ENCODE measurements at regions not wholly inside any gene's neighbourhood (a gene's known extent, or its start where the extent isn't known, plus 50 kb on each side); places are given as distances from the start of the nearest gene placed in this dataset.

DNA sequence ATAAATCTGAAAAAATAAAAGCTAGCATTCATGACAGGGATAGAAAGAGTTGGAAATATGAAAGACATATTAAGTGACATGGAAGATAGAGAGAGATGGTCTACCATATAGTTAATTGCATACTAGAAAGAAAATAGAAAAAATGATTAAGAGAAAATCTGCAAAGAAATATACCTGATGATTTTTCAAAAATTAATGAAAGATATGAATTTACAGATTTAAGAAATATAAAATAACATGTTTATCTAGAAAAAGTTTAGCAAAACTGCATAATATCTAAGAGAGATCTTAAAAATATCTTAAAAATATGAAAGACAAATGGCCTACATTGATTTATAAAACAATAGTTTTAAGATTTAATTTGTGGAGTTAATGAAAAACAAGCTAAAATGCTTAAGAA lies 219.1 kb upstream of the RPS23 start:
- H3K9me3 ChIP-seq (ENCODE audit: control insufficient read depth, insufficient read depth, low read length): no peaks in the 10 kb centered on the region
- H3K27me3 ChIP-seq (ENCODE audit: control insufficient read depth, insufficient read depth, low read length): no peaks in the 10 kb centered on the region
- no peak overlapping the region for H3K4me3 ChIP-seq (ENCODE audit: low read depth, low read length)
- H3K9ac ChIP-seq (ENCODE audit: low read depth, low read length): no peak overlapping the region
- H3K36me3 ChIP-seq (ENCODE audit: control insufficient read depth, insufficient read depth, low read length): no peaks in the 10 kb centered on the region
- no peak overlapping the region for H3K27ac ChIP-seq (ENCODE audit: low read depth, low read length)
- H3K4me1 ChIP-seq (ENCODE audit: control insufficient read depth, insufficient read depth, low read length): no peaks in the 10 kb centered on the region

GRCh38 chr5:82494942-82495341 lies 216.8 kb upstream of the RPS23 start:
- Histone ChIP-seq H3K9ac (ENCODE audit: low read depth, low read length) (no peak overlapping the region), H3K27me3 (ENCODE audit: control insufficient read depth, insufficient read depth, low read length) (no peaks in the 10 kb centered on the region), H3K36me3 (ENCODE audit: control insufficient read depth, insufficient read depth, low read length) (no peaks in the 10 kb centered on the region), H3K27ac (ENCODE audit: low read depth, low read length) (no peak overlapping the region), H3K4me3 (ENCODE audit: low read depth, low read length) (no peak overlapping the region), H3K4me1 (ENCODE audit: control insufficient read depth, insufficient read depth, low read length) (no peaks in the 10 kb centered on the region), H3K9me3 (ENCODE audit: control insufficient read depth, insufficient read depth, low read length) (no peaks in the 10 kb centered on the region)

- no peak overlapping the region for H3K27ac ChIP-seq (ENCODE audit: low read depth, low read length)
- no peak overlapping the region for H3K9ac ChIP-seq (ENCODE audit: low read depth, low read length)
- H3K27me3 ChIP-seq (ENCODE audit: control insufficient read depth, insufficient read depth, low read length): no peaks in the 10 kb centered on the region
- H3K4me3 ChIP-seq (ENCODE audit: low read depth, low read length): no peak overlapping the region
- no peaks in the 10 kb centered on the region for H3K36me3 ChIP-seq (ENCODE audit: control insufficient read depth, insufficient read depth, low read length)
- no peaks in the 10 kb centered on the region for H3K4me1 ChIP-seq (ENCODE audit: control insufficient read depth, insufficient read depth, low read length)
- no peaks in the 10 kb centered on the region for H3K9me3 ChIP-seq (ENCODE audit: control insufficient read depth, insufficient read depth, low read length)
Measured at GRCh38 chr5:82493221-82493620, 215.1 kb upstream of the RPS23 start.

- Histone ChIP-seq H3K36me3 (ENCODE audit: control insufficient read depth, insufficient read depth, low read length) (no peaks in the 10 kb centered on the region), H3K27ac (ENCODE audit: low read depth, low read length) (no peak overlapping the region), H3K4me1 (ENCODE audit: control insufficient read depth, insufficient read depth, low read length) (no peaks in the 10 kb centered on the region), H3K9ac (ENCODE audit: low read depth, low read length) (no peak overlapping the region), H3K9me3 (ENCODE audit: control insufficient read depth, insufficient read depth, low read length) (no peaks in the 10 kb centered on the region), H3K27me3 (ENCODE audit: control insufficient read depth, insufficient read depth, low read length) (no peaks in the 10 kb centered on the region), H3K4me3 (ENCODE audit: low read depth, low read length) (no peak overlapping the region)
Measured at GRCh38 chr5:82491397-82491796, 213.2 kb upstream of the RPS23 start.

GRCh38 chr5:82489683-82490082 lies 211.5 kb upstream of the RPS23 start:
- Histone ChIP-seq H3K27ac (ENCODE audit: low read depth, low read length) (no peak overlapping the region), H3K4me3 (ENCODE audit: low read depth, low read length) (no peak overlapping the region), H3K9ac (ENCODE audit: low read depth, low read length) (no peak overlapping the region), H3K36me3 (ENCODE audit: control insufficient read depth, insufficient read depth, low read length) (no peaks in the 10 kb centered on the region), H3K27me3 (ENCODE audit: control insufficient read depth, insufficient read depth, low read length) (no peaks in the 10 kb centered on the region), H3K9me3 (ENCODE audit: control insufficient read depth, insufficient read depth, low read length) (no peaks in the 10 kb centered on the region), H3K4me1 (ENCODE audit: control insufficient read depth, insufficient read depth, low read length) (no peaks in the 10 kb centered on the region)

DNA sequence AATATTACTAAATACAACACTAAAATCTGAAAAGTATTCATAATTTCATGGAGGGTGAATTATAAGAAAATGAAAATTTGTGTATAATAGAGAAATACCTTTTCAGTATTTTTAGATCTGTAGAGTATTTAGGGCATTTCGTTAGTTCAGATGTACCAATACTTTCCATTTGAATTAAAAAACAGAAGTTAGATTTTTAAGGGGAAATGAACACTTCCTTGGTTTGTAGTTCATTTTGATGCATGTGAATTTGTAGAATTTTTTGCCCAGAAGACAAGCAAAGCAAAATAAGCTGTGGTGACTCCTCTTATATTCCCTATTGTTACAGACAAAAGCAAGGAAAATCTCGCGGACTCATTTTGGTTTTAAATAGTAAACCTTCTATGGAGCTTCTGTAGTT lies 209.0 kb upstream of the RPS23 start:
- H3K4me1 ChIP-seq (ENCODE audit: control insufficient read depth, insufficient read depth, low read length): no peaks in the 10 kb centered on the region
- H3K27ac ChIP-seq (ENCODE audit: low read depth, low read length): no peak overlapping the region
- H3K9me3 ChIP-seq (ENCODE audit: control insufficient read depth, insufficient read depth, low read length): no peaks in the 10 kb centered on the region
- H3K9ac ChIP-seq (ENCODE audit: low read depth, low read length): no peak overlapping the region
- H3K27me3 ChIP-seq (ENCODE audit: control insufficient read depth, insufficient read depth, low read length): no peaks in the 10 kb centered on the region
- no peak overlapping the region for H3K4me3 ChIP-seq (ENCODE audit: low read depth, low read length)
- no peaks in the 10 kb centered on the region for H3K36me3 ChIP-seq (ENCODE audit: control insufficient read depth, insufficient read depth, low read length)

DNA sequence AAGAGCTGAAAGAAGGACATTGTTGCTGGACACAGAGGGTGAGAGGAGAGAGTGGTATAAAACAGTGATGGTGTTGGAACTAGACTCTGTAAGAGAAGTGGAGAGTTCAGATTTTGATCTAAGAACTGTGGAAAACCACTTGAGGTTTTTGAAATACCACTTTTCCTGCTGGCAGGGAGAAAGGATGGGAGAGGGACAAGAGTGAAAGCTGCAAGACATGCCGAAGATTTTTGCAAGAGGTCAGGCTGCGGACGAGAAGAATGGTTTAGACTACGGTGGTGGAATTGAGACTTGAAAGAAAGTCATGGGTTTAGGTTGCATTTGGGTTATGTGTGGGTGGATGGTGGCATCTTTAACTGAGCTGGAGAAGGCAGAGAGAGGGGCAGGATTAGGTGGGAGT lies 202.2 kb upstream of the RPS23 start:
- no peaks in the 10 kb centered on the region for H3K4me1 ChIP-seq (ENCODE audit: control insufficient read depth, insufficient read depth, low read length)
- H3K27ac ChIP-seq (ENCODE audit: low read depth, low read length): no peak overlapping the region
- H3K9ac ChIP-seq (ENCODE audit: low read depth, low read length): no peak overlapping the region
- H3K27me3 ChIP-seq (ENCODE audit: control insufficient read depth, insufficient read depth, low read length): no peaks in the 10 kb centered on the region
- no peak overlapping the region for H3K4me3 ChIP-seq (ENCODE audit: low read depth, low read length)
- H3K36me3 ChIP-seq (ENCODE audit: control insufficient read depth, insufficient read depth, low read length): no peaks in the 10 kb centered on the region
- H3K9me3 ChIP-seq (ENCODE audit: control insufficient read depth, insufficient read depth, low read length): no peaks in the 10 kb centered on the region

- no peaks in the 10 kb centered on the region for H3K36me3 ChIP-seq (ENCODE audit: control insufficient read depth, insufficient read depth, low read length)
- H3K9ac ChIP-seq (ENCODE audit: low read depth, low read length): no peak overlapping the region
- H3K4me1 ChIP-seq (ENCODE audit: control insufficient read depth, insufficient read depth, low read length): no peaks in the 10 kb centered on the region
- no peak overlapping the region for H3K4me3 ChIP-seq (ENCODE audit: low read depth, low read length)
- no peaks in the 10 kb centered on the region for H3K27me3 ChIP-seq (ENCODE audit: control insufficient read depth, insufficient read depth, low read length)
- no peaks in the 10 kb centered on the region for H3K9me3 ChIP-seq (ENCODE audit: control insufficient read depth, insufficient read depth, low read length)
- no peak overlapping the region for H3K27ac ChIP-seq (ENCODE audit: low read depth, low read length)
Measured at GRCh38 chr5:82476155-82476554, 198.0 kb upstream of the RPS23 start.

DNA sequence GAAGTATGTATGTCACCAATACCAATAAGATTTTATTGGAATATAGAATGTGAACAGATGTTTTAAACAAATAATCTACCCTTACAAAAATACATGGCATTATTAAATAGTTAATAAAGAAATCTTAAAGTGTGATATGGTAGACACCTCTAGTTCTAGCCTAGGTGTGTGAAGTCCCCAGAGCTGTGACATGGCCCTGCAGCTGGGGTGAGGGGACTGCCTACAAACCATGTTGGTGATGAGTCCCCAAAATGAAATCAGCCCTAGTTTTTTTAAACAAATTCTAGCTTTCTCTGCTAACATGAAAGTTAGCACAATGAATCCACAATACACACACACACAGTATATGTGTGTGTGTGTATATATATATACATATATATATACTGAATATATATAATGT lies 195.1 kb upstream of the RPS23 start:
- Histone ChIP-seq H3K36me3 (ENCODE audit: control insufficient read depth, insufficient read depth, low read length) (no peaks in the 10 kb centered on the region), H3K9me3 (ENCODE audit: control insufficient read depth, insufficient read depth, low read length) (no peaks in the 10 kb centered on the region), H3K9ac (ENCODE audit: low read depth, low read length) (no peak overlapping the region), H3K4me1 (ENCODE audit: control insufficient read depth, insufficient read depth, low read length) (no peaks in the 10 kb centered on the region), H3K27me3 (ENCODE audit: control insufficient read depth, insufficient read depth, low read length) (no peaks in the 10 kb centered on the region), H3K27ac (ENCODE audit: low read depth, low read length) (no peak overlapping the region), H3K4me3 (ENCODE audit: low read depth, low read length) (no peak overlapping the region)

- H3K9me3 ChIP-seq (ENCODE audit: control insufficient read depth, insufficient read depth, low read length): no peaks in the 10 kb centered on the region
- no peaks in the 10 kb centered on the region for H3K36me3 ChIP-seq (ENCODE audit: control insufficient read depth, insufficient read depth, low read length)
- no peaks in the 10 kb centered on the region for H3K4me1 ChIP-seq (ENCODE audit: control insufficient read depth, insufficient read depth, low read length)
- no peak overlapping the region for H3K9ac ChIP-seq (ENCODE audit: low read depth, low read length)
- H3K27ac ChIP-seq (ENCODE audit: low read depth, low read length): no peak overlapping the region
- H3K27me3 ChIP-seq (ENCODE audit: control insufficient read depth, insufficient read depth, low read length): no peaks in the 10 kb centered on the region
- H3K4me3 ChIP-seq (ENCODE audit: low read depth, low read length): no peak overlapping the region
Measured at GRCh38 chr5:82470185-82470994, 192.2 kb upstream of the RPS23 start.

DNA sequence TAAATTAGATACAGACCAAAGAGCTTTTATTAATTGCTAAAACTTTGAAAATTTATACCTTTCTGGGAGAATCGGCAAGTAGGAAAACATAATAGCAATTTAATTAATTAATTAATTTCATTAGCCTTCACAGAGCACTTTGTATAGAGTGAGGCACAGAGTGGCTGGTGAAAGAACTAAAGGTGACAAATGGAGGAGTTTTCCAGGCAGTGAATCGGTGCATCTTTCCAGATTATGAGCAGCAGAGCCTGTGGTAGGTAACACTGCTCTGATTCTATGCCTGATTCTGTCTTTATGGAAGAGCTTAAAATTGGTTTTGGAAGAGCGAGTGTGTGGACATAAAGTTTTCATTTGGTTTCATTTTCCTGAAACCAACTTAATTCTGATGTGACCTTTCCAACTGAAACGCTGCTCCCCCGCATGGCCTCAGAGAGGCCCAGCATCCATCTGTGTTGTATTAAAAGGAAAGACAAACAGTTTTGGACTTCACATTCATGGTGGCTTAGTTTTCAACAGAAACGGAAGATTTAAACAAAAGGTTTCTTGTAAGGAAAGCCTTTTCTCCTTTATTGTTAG lies 188.9 kb upstream of the RPS23 start:
- Histone ChIP-seq H3K4me1 (ENCODE audit: control insufficient read depth, insufficient read depth, low read length) (no peaks in the 10 kb centered on the region), H3K36me3 (ENCODE audit: control insufficient read depth, insufficient read depth, low read length) (no peaks in the 10 kb centered on the region), H3K27ac (ENCODE audit: low read depth, low read length) (no peak overlapping the region), H3K27me3 (ENCODE audit: control insufficient read depth, insufficient read depth, low read length) (no peaks in the 10 kb centered on the region), H3K9me3 (ENCODE audit: control insufficient read depth, insufficient read depth, low read length) (no peaks in the 10 kb centered on the region), H3K9ac (ENCODE audit: low read depth, low read length) (no peak overlapping the region), H3K4me3 (ENCODE audit: low read depth, low read length) (no peak overlapping the region)
